Hepatocyte (in vitro differentiated cells): ENCODE measurements at regions not wholly inside any gene's neighbourhood (a gene's known extent, or its start where the extent isn't known, plus 50 kb on each side); places are given as distances from the start of the nearest gene placed in this dataset.

Experiments used
- DNase-seq: peaks from one replicate; pipeline ENCODE4 v3.0.0-alpha.2; 2016; ENCODE audit warnings: low spot score
- H2AFZ ChIP-seq: fragments of 200-600 bp; sonication (generic); 2 replicates; pipeline ENCODE4 v1.6.0; 2016; ENCODE audit warnings: antibody characterized with exemption, mild to moderate bottlenecking
- H3K27ac ChIP-seq: fragments of 200-600 bp; sonication (generic); 2 replicates; pipeline ENCODE4 v1.5.1; 2016; ENCODE audit warnings: mild to moderate bottlenecking
- H3K27me3 ChIP-seq: fragments of 200-600 bp; sonication (generic); 2 replicates; pipeline ENCODE4 v1.6.1; 2016
- H3K36me3 ChIP-seq: fragments of 200-600 bp; sonication (generic); replicated peaks from 2 replicates; pipeline ENCODE4 v1.5.1; 2016; ENCODE audit warnings: low read depth; ENCODE audit not compliant: insufficient read depth
- H3K4me1 ChIP-seq: fragments of 200-600 bp; sonication (generic); 2 replicates; pipeline ENCODE4 v1.5.1; 2016; ENCODE audit warnings: mild to moderate bottlenecking, moderate library complexity; ENCODE audit not compliant: insufficient read depth
- H3K4me2 ChIP-seq: fragments of 200-600 bp; sonication (generic); 2 replicates; pipeline ENCODE4 v1.6.0; 2016
- H3K4me3 ChIP-seq: fragments of 200-600 bp; sonication (generic); 2 replicates; pipeline ENCODE4 v1.5.1; 2016; ENCODE audit warnings: mild to moderate bottlenecking
- H3K79me2 ChIP-seq: fragments of 200-600 bp; sonication (generic); 2 replicates; pipeline ENCODE4 v1.6.0; 2017; ENCODE audit warnings: mild to moderate bottlenecking
- H3K9me2 ChIP-seq: fragments of 200-600 bp; sonication (generic); replicated peaks from 2 replicates; pipeline ENCODE4 v1.6.0; 2017; ENCODE audit warnings: mild to moderate bottlenecking; ENCODE audit not compliant: insufficient read depth
- H3K9me3 ChIP-seq: fragments of 200-600 bp; sonication (generic); 2 replicates; pipeline ENCODE4 v1.5.1; 2016; ENCODE audit warnings: low read depth, mild to moderate bottlenecking
- H4K20me1 ChIP-seq: fragments of 200-600 bp; sonication (generic); 2 replicates; pipeline ENCODE4 v1.6.0; 2016; ENCODE audit warnings: mild to moderate bottlenecking; ENCODE audit not compliant: insufficient read depth, poor library complexity, severe bottlenecking
- CTCF ChIP-seq: fragments of 200-600 bp; sonication (generic); IDR thresholded peaks from 2 replicates; pipeline ENCODE4 v1.5.1; 2016; ENCODE audit warnings: antibody characterized with exemption, mild to moderate bottlenecking; ENCODE audit not compliant: poor library complexity
- EZH2 ChIP-seq: fragments of 200-600 bp; sonication (generic); IDR thresholded peaks from 2 replicates; pipeline ENCODE4 v1.6.1; 2016; ENCODE audit warnings: antibody characterized with exemption, mild to moderate bottlenecking, borderline replicate concordance
- EZH2phosphoT487 ChIP-seq: fragments of 200-600 bp; sonication (generic); IDR thresholded peaks from one replicate; pipeline ENCODE4 v1.6.1; 2018; ENCODE audit warnings: antibody characterized with exemption, mild to moderate bottlenecking, low read depth, moderate library complexity; ENCODE audit not compliant: unreplicated experiment, severe bottlenecking
- WGBS: methylation state at CpG from one replicate; pipeline ENCODE4 v1.1.6; 2016; ENCODE audit warnings: low lambda C conversion rate; ENCODE audit errors: missing lambda C conversion rate; 5-methylcytosine and 5-hydroxymethylcytosine counted together

GRCh38 chr6:148265054-148265453 lies 77.6 kb upstream of the SASH1 start:
- no peaks in the 10 kb centered on the region for H3K36me3 ChIP-seq
- TF ChIP-seq EZH2 (no peak), CTCF (no peak), EZH2phosphoT487 (no peak)
- peaks cover 3% of the 10 kb centered on the region for H3K4me1 ChIP-seq
- H4K20me1 ChIP-seq = no peaks in the 10 kb centered on the region
- no peaks in the 10 kb centered on the region for H3K9me3 ChIP-seq
- H3K9me2 ChIP-seq = no peaks in the 10 kb centered on the region
- WGBS = 76% methylated on average over 1 of the region's 2 CpGs
- no peaks in the 10 kb centered on the region for H3K79me2 ChIP-seq
- no peaks in the 10 kb centered on the region for H3K27me3 ChIP-seq
- H3K4me2 ChIP-seq = no peak overlapping the region
- no peak for DNase-seq
- H3K27ac ChIP-seq = no peak overlapping the region
- no peak overlapping the region for H2AFZ ChIP-seq
- H3K4me3 ChIP-seq = no peak overlapping the region

GRCh38 chr6:148269386-148269785 lies 73.3 kb upstream of the SASH1 start:
- no peaks in the 10 kb centered on the region for H4K20me1 ChIP-seq
- no peaks in the 10 kb centered on the region for H3K36me3 ChIP-seq
- H3K4me2 ChIP-seq = no peak overlapping the region
- no peak overlapping the region for H2AFZ ChIP-seq
- WGBS = 88% methylated on average over 3 of the region's 3 CpGs
- TF ChIP-seq CTCF = no peak
- no peak for TF ChIP-seq EZH2
- no peak for TF ChIP-seq EZH2phosphoT487
- peaks cover 6% of the 10 kb centered on the region for H3K4me1 ChIP-seq
- no peak for DNase-seq
- H3K9me2 ChIP-seq = no peaks in the 10 kb centered on the region
- no peak overlapping the region for H3K27ac ChIP-seq
- no peaks in the 10 kb centered on the region for H3K79me2 ChIP-seq
- no peaks in the 10 kb centered on the region for H3K27me3 ChIP-seq
- no peaks in the 10 kb centered on the region for H3K9me3 ChIP-seq
- no peak overlapping the region for H3K4me3 ChIP-seq

- no peak overlapping the region for H3K4me3 ChIP-seq
- H2AFZ ChIP-seq = no peak overlapping the region
- peak overlapping the region; percentile 69 for H3K4me2 ChIP-seq
- H3K79me2 ChIP-seq = no peaks in the 10 kb centered on the region
- H3K4me1 ChIP-seq = peaks cover 6% of the 10 kb centered on the region
- H4K20me1 ChIP-seq = no peaks in the 10 kb centered on the region
- peak; percentile 40 for DNase-seq
- no peaks in the 10 kb centered on the region for H3K36me3 ChIP-seq
- H3K27ac ChIP-seq = peak overlapping the region; percentile 67
- H3K9me2 ChIP-seq = no peaks in the 10 kb centered on the region
- H3K9me3 ChIP-seq = no peaks in the 10 kb centered on the region
- no peaks in the 10 kb centered on the region for H3K27me3 ChIP-seq
- 42% methylated on average over 11 of the region's 11 CpGs for WGBS
- TF ChIP-seq EZH2phosphoT487 = no peak
- TF ChIP-seq EZH2 = no peak
Measured at GRCh38 chr6:148271711-148272439, 70.8 kb upstream of the SASH1 start.

GRCh38 chr6:148272597-148272996 lies 70.0 kb upstream of the SASH1 start:
- H3K36me3 ChIP-seq = no peaks in the 10 kb centered on the region
- no peak for DNase-seq
- no peaks in the 10 kb centered on the region for H3K27me3 ChIP-seq
- peak overlapping the region; percentile 67 for H3K27ac ChIP-seq
- H3K9me3 ChIP-seq = no peaks in the 10 kb centered on the region
- WGBS = 68% methylated on average over 7 of the region's 7 CpGs
- H3K4me1 ChIP-seq = peaks cover 6% of the 10 kb centered on the region
- H4K20me1 ChIP-seq = no peaks in the 10 kb centered on the region
- H3K4me3 ChIP-seq = no peak overlapping the region
- TF ChIP-seq EZH2phosphoT487 (no peak), CTCF (no peak), EZH2 (no peak)
- H3K79me2 ChIP-seq = no peaks in the 10 kb centered on the region
- no peaks in the 10 kb centered on the region for H3K9me2 ChIP-seq
- peak overlapping the region; percentile 69 for H3K4me2 ChIP-seq
- H2AFZ ChIP-seq = no peak overlapping the region
